PC-9 (cell line): ENCODE measurements at regions not wholly inside any gene's neighbourhood (a gene's known extent, or its start where the extent isn't known, plus 50 kb on each side); places are given as distances from the start of the nearest gene placed in this dataset.

Experiments used
- CTCF ChIP-seq: fragments of 200-600 bp; sonication (generic); conservative IDR thresholded peaks from 2 replicates; pipeline ENCODE4 v1.6.1; 2017; ENCODE audit warnings: mixed run types, antibody characterized with exemption, mild to moderate bottlenecking, moderate library complexity
- EZH2 ChIP-seq: fragments of 200-600 bp; sonication (generic); IDR thresholded peaks from 2 replicates; pipeline ENCODE4 v1.8.0; 2017; ENCODE audit warnings: antibody characterized with exemption, low read depth

- TF ChIP-seq CTCF (no peak), EZH2 (no peak)
Measured at GRCh38 chr10:74765465-74765975, 60.9 kb upstream of the KAT6B start.
